OCI-LY3 (cell line): ENCODE measurements at regions not wholly inside any gene's neighbourhood (a gene's known extent, or its start where the extent isn't known, plus 50 kb on each side); places are given as distances from the start of the nearest gene placed in this dataset.

Experiments
- H2AFZ ChIP-seq: fragments of 200-600, 300-600 bp; shearing (Covaris generic); 2 replicates; pipeline ENCODE4 v1.6.0; 2014; ENCODE audit warnings: antibody characterized with exemption, low read depth, low read length
- H3K27ac ChIP-seq: fragments of 200-600, 300-600 bp; sonication (generic); 2 replicates; pipeline ENCODE4 v1.5.1; 2014; ENCODE audit warnings: mild to moderate bottlenecking, low read length, moderate library complexity, mixed read lengths
- H3K27me3 ChIP-seq: fragments of 200-600, 300-600 bp; sonication (generic); 2 replicates; pipeline ENCODE4 v1.6.1; 2014; ENCODE audit warnings: low read depth, low read length, mixed read lengths
- H3K36me3 ChIP-seq: fragments of 200-600, 300-600 bp; sonication (generic); replicated peaks from 2 replicates; pipeline ENCODE3; 2014; ENCODE audit warnings: low read depth, low read length, mixed read lengths
- H3K4me1 ChIP-seq: fragments of 300-600, 200-600 bp; sonication (generic); 2 replicates; pipeline ENCODE4 v1.6.1; 2014; ENCODE audit warnings: low read length, mixed read lengths
- H3K4me2 ChIP-seq: fragments of 200-600, 300-600 bp; sonication (generic); 2 replicates; pipeline ENCODE4 v1.6.1; 2014; ENCODE audit warnings: low read length, mixed read lengths
- H3K4me3 ChIP-seq: fragments of 300-600, 200-600 bp; sonication (generic); 2 replicates; pipeline ENCODE4 v1.5.1; 2014; ENCODE audit warnings: antibody characterized with exemption, mild to moderate bottlenecking, low read length, moderate library complexity
- H3K79me2 ChIP-seq: fragments of 300-600, 200-600 bp; shearing (Covaris generic); 2 replicates; pipeline ENCODE4 v1.6.1; 2014; ENCODE audit warnings: mild to moderate bottlenecking, low read length, mixed read lengths
- H3K9ac ChIP-seq: fragments of 300-600, 200-600 bp; shearing (Covaris generic); 2 replicates; pipeline ENCODE4 v1.6.0; 2014; ENCODE audit warnings: mild to moderate bottlenecking, low read length, moderate library complexity
- H3K9me3 ChIP-seq: fragments of 200-600, 300-600 bp; shearing (Covaris generic); 2 replicates; pipeline ENCODE4 v1.6.1; 2014; ENCODE audit warnings: low read length, mixed read lengths; ENCODE audit not compliant: insufficient read depth
- H4K20me1 ChIP-seq: fragments of 200-600, 300-600 bp; sonication (generic); 2 replicates; pipeline ENCODE4 v1.6.1; 2016; ENCODE audit warnings: low read length, mixed read lengths; ENCODE audit not compliant: insufficient read depth
- CTCF ChIP-seq: fragments of 200-600, 300-600 bp; sonication (generic); IDR thresholded peaks from 2 replicates; pipeline ENCODE4 v1.5.1; 2014; ENCODE audit warnings: antibody characterized with exemption, low read length, low read depth
- EZH2phosphoT487 ChIP-seq: fragments of 200-600 bp; shearing (Covaris generic); IDR thresholded peaks from 2 replicates; pipeline ENCODE4 v1.6.1; 2018; ENCODE audit warnings: antibody characterized with exemption, mixed run types, low read depth

DNA sequence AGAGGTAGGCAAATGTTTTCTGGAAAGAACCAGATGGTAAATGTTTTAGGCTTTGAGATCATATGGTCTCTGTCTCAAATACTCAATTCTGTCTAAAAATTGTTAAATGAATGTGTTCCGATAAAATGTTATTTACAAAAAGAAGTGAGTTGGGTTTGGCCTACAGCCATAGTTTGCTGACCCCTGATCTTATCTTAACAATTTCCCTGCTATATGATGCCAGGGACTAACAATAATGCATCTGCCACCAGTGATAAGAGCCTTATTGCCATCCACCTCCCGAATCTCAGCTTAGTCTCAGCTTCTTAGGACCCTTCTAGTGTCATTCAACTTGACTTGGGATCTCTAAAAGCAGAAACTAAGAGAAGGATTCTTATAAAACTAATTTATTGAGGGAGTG, 208.5 kb upstream of the ADGRL2 start:
- Histone ChIP-seq H2AFZ (no peak overlapping the region), H3K9ac (no peak overlapping the region), H3K9me3 (no peaks in the 10 kb centered on the region), H3K36me3 (no peaks in the 10 kb centered on the region), H3K27me3 (no peaks in the 10 kb centered on the region), H4K20me1 (no peaks in the 10 kb centered on the region), H3K4me2 (no peak overlapping the region), H3K27ac (no peak overlapping the region), H3K4me1 (no peaks in the 10 kb centered on the region), H3K4me3 (no peak overlapping the region), H3K79me2 (no peaks in the 10 kb centered on the region)
- TF ChIP-seq CTCF (no peak), EZH2phosphoT487 (no peak)

DNA sequence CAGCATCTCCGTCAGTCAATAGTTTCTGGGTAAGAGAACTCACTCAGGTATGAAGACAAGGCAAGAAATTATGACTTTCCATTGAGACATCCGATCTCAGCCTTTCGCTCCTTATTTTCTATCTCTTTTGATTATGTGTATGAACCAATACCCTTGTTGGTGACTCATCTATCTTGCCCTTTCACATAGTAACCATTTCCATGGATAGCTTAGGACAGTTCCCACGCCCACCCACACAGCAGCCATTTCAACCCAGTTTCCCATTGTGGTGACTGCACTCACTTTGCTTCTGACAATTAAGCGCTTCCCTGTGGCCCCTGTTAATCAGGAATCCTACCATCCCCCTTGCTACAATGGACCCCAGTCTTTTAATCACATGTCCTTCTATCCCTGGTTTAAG, 210.6 kb upstream of the ADGRL2 start:
- no peaks in the 10 kb centered on the region for H3K36me3 ChIP-seq
- no peaks in the 10 kb centered on the region for H3K27me3 ChIP-seq
- no peak overlapping the region for H3K27ac ChIP-seq
- H3K9ac ChIP-seq, result no peak overlapping the region
- H3K4me2 ChIP-seq, result no peak overlapping the region
- H4K20me1 ChIP-seq, result no peaks in the 10 kb centered on the region
- H3K4me3 ChIP-seq, result no peak overlapping the region
- H3K79me2 ChIP-seq, result no peaks in the 10 kb centered on the region
- TF ChIP-seq CTCF, result no peak
- no peak for TF ChIP-seq EZH2phosphoT487
- no peak overlapping the region for H2AFZ ChIP-seq
- no peaks in the 10 kb centered on the region for H3K4me1 ChIP-seq
- no peaks in the 10 kb centered on the region for H3K9me3 ChIP-seq

GRCh38 chr1:81588149-81588548, 212.6 kb upstream of the ADGRL2 start:
- H3K4me2 ChIP-seq, result no peak overlapping the region
- H3K36me3 ChIP-seq, result no peaks in the 10 kb centered on the region
- H3K27ac ChIP-seq, result no peak overlapping the region
- no peak overlapping the region for H3K4me3 ChIP-seq
- H2AFZ ChIP-seq, result no peak overlapping the region
- H3K9ac ChIP-seq, result no peak overlapping the region
- no peak for TF ChIP-seq EZH2phosphoT487
- TF ChIP-seq CTCF, result no peak
- H3K9me3 ChIP-seq, result no peaks in the 10 kb centered on the region
- no peaks in the 10 kb centered on the region for H3K4me1 ChIP-seq
- H3K79me2 ChIP-seq, result no peaks in the 10 kb centered on the region
- no peaks in the 10 kb centered on the region for H4K20me1 ChIP-seq
- no peaks in the 10 kb centered on the region for H3K27me3 ChIP-seq

DNA sequence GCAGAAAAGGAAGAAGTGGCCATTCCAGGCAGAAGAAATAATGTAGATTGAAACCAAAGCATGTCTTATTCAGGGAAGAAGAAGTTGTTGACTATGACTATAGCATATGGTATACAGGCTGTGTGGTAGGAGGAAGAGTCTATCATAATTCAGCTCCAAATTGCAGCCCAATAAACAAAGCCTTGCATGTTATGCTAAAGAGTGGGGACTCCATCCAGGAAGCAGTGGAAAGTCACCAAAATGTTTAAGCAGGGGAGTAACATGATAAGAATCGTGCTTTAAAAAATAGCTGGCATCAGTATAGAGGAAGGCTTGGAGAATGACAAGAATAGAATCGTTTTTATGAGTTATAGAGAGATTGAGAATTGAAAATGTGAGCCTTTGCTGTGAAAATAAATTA, 213.3 kb upstream of the ADGRL2 start:
- no peak overlapping the region for H3K9ac ChIP-seq
- H2AFZ ChIP-seq, result no peak overlapping the region
- no peaks in the 10 kb centered on the region for H3K9me3 ChIP-seq
- no peaks in the 10 kb centered on the region for H4K20me1 ChIP-seq
- H3K4me1 ChIP-seq, result 0 out of 2 replicates have a peak, but pooled peaks cover 3% of the 10 kb centered on the region
- TF ChIP-seq EZH2phosphoT487 (no peak), CTCF (no peak)
- H3K36me3 ChIP-seq, result no peaks in the 10 kb centered on the region
- no peaks in the 10 kb centered on the region for H3K79me2 ChIP-seq
- H3K27ac ChIP-seq, result no peak overlapping the region
- no peak overlapping the region for H3K4me2 ChIP-seq
- no peaks in the 10 kb centered on the region for H3K27me3 ChIP-seq
- H3K4me3 ChIP-seq, result no peak overlapping the region
